Motor neuron (in vitro differentiated cells): ENCODE measurements at regions not wholly inside any gene's neighbourhood (a gene's known extent, or its start where the extent isn't known, plus 50 kb on each side); places are given as distances from the start of the nearest gene placed in this dataset.
"Not testable (repeated sequence)": the region's sequence is repeated elsewhere in the genome, so short reads cannot be mapped to it uniquely, and the experiment has no call there.

Experiments
- ATAC-seq, 8 experiments: fragments of 200-7000 bp; cut with Tn5 transposase; replicated peaks in 6 of 8; 2 replicates each; pipeline ENCODE4 v1.8.0; 2021; ENCODE audit warnings: mild to moderate bottlenecking in 8 of 8, moderate library complexity in 8 of 8
- H3K27ac ChIP-seq, 2 donors: fragments of 250-450 bp; sonication (Bioruptor Pico); 2 replicates each; pipeline ENCODE4 v1.9.0; 2021; ENCODE audit warnings: antibody characterized with exemption in 2 of 2, mild to moderate bottlenecking in 2 of 2, moderate library complexity in 1 of 2
- H3K4me1 ChIP-seq, 2 donors: fragments of 250-450 bp; sonication (Bioruptor Pico); replicated peaks in 1 of 2; 2 replicates each; pipeline ENCODE4 v1.6.1; 2021; ENCODE audit warnings: antibody characterized with exemption in 2 of 2, mild to moderate bottlenecking in 2 of 2, moderate library complexity in 1 of 2
- H3K4me3 ChIP-seq, 5 donors: fragments of 250-450 bp; sonication (Bioruptor Pico); 2 replicates each; pipeline ENCODE4 v1.9.0; 2021; ENCODE audit warnings: antibody characterized with exemption in 5 of 5, mild to moderate bottlenecking in 5 of 5, moderate library complexity in 4 of 5
- WGBS, 10 experiments: fragments of 450-650 bp; shearing (Covaris generic); methylation state at CpG; one replicate each; pipeline ENCODE4 v1.0.0; 2022; 5-methylcytosine and 5-hydroxymethylcytosine counted together
- in situ Hi-C, 9 experiments: fragments of 400-800 bp; cut with MboI; loops; one replicate each; pipeline ENCODE4 v1.15.0; 2021; ENCODE audit warnings: low sequenced_read_pairs in 9 of 9, low pct_unique_long_range_greater_than_20kb in 2 of 9; ENCODE audit not compliant: unreplicated experiment in 9 of 9

DNA sequence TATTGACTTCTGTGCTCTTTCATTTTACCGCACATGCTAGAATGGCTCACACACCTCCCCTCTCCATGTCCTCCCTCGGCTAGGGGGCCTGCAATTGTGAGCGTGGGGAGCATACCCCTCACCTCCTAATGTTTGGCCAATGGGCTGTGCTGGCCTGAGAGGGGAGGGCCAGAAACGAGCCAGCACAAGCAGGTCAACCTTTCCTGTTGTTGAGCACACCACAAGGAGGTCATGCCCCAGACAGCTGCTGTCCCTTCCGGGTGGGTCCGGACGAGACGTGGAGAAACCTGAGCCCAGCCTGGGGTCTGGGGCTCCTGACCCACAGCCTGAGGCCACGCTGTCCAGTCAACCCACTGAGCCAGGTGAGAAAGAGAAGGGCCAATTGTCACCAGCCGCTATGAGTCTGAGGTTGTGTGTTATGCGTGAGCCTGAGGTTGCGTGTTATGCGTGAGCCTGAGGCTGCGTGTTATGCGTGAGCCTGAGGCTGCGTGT, 77.4 kb downstream of the TTLL2 start:
- Histone ChIP-seq H3K27ac (no peak overlapping the region), H3K4me1 (peaks cover 8 to 14% of the 10 kb centered on the region in 2 donors), H3K4me3 (no peak overlapping the region)
- in situ Hi-C loops = no loop called here
- ATAC-seq = peak in 2 of 8 experiments; percentile 9 to 12
- WGBS, 10 experiments = 56 to 92% (median 73%) methylated on average over 1 to 3 of the region's 16 CpGs; no CpG with 5 or more reads in 5 of the 10 experiments

GRCh38 chr6:167403427-167403826, 78.5 kb downstream of the TTLL2 start:
- 10 to 96% (median 83%) methylated on average over 1 to 4 of the region's 4 CpGs; no CpG with 5 or more reads in 3 of the 10 experiments for WGBS, 10 experiments
- in situ Hi-C loops = no loop called here
- no peak for ATAC-seq
- H3K4me1 ChIP-seq = peaks cover 9 to 11% of the 10 kb centered on the region in 2 donors
- H3K27ac ChIP-seq = no peak overlapping the region
- no peak overlapping the region for H3K4me3 ChIP-seq

DNA sequence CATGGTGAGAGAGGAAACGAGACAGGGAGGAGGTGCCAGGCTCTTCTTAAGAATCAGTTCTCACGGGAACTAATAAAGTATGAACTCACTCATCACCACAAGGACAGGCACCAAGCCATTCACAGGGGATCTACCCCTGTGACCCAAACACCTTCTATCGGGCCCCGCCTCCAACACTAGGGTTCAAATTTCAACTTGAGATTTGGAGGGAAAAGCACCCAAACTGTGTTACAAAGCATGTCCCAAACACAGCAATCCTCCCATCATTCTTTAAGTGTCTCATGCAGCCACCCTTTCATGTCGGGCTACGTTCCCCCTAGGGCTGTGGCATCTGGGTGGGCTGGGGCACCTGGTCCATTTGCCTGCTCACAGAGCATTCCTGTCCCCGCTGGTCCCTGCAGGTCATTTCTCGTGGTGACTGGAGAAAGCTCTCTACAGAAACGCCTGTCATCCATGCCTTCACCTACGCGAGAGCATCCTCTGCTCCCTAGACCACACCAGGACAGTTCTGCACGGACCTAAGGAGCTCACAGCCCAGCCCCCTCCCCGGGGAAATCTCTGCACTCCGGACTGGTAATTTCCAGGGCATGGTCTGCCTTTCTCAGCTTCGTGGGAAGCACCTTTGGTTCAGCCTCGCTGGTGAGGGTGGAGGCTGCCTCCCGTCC, 79.6 kb downstream of the TTLL2 start:
- 13 to 100% (median 83%) methylated on average over 1 to 10 of the region's 17 CpGs for WGBS, 10 experiments
- Histone ChIP-seq H3K27ac (no peak overlapping the region), H3K4me3 (no peak overlapping the region), H3K4me1 (peaks cover 11 to 15% of the 10 kb centered on the region in 2 donors)
- ATAC-seq = no peak
- in situ Hi-C loops = no loop called here

DNA sequence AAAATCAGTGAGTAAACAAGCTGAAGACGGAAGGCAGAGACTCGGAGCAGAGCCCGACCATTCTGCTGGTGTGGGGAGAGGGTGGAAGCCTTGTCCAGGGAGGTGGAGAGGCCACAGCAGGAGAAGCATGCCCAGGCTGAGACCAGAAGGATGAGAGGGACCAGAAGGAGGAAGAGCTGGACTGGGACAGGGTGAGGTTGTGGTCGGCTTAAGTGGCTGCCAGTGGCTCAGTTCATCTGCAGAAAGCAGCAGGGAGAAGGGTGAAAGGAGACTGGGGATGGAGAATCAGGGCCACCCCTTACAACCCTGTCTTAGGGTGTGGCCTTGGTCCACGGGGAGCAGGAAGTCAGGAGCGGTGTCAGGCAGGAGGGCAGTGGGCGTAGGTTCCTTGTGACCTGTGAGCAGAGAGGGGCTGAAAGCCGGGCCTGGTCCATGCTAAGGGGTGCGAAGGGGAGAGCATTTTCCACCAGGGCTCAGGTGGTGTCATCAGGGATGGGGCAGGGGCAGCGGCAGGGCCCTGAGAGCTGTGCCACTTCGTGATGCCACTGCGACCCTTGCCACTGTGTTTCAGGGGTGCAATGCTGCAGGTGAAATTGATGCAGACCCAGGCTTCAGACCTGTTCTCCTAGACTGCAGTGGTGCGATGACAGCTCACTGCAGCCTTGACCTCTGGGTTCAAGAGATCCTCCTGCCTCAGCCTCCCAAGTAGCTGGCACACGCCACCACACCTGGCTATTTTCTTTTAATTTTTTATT, 81.1 kb downstream of the TTLL2 start:
- ATAC-seq = no peak
- in situ Hi-C loops = no loop called here
- Histone ChIP-seq H3K4me3 (no peak overlapping the region), H3K27ac (no peak overlapping the region), H3K4me1 (peaks cover 15 to 19% of the 10 kb centered on the region in 2 donors)
- WGBS, 10 experiments = 13 to 100% (median 97%) methylated on average over 1 to 10 of the region's 14 CpGs; no CpG with 5 or more reads in 5 of the 10 experiments

- H3K4me1 ChIP-seq = peaks cover 14 to 18% of the 10 kb centered on the region in 2 donors
- H3K4me3 ChIP-seq, ATAC-seq, H3K27ac ChIP-seq, in situ Hi-C loops: not testable (repeated sequence)
- WGBS, 10 experiments = 40 to 100% (median 83%) methylated on average over 1 to 9 of the region's 16 CpGs; no CpG with 5 or more reads in 2 of the 10 experiments
These were observed 81.8 kb downstream of the TTLL2 start for GRCh38 chr6:167406533-167407238.

DNA sequence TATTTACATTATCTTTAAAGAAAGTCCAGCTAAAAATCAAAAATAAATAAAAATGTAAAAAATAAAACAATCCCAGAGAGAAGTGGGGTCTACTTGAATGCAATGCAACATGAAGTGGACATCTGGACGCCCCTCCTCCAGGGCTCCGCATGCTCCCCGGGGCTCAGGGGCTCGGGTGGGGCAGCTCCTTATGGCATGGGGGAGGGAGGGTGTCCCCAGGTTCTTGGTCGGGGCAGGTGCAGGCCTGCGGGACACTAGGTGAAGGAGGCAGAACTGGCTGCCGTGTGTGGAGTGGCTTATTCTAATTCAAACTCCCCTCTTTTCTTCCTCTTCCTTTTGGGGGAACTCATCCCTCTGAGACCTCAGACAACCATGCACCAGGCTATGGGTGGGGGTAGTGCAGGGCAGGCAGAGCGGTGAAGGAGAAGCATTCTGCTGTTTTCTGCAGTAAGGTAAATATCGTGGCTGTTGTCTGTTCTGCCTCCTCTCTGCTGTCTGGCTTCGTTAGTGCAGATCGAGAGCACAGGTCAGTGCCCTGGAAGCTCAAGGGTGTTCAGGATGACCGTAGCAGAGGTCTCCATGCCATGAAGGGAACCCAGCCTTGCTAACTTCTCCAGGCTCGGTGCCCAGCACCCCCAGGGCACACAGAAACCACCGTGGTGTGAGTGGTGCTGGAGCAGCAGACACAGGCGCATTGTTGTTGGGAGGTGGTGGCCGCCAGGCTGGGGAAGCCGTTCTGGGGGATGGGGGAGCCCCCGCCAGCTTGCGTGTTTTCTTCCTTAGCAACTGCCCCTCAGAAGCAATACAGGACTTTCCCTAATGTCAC, 82.6 kb downstream of the TTLL2 start:
- ATAC-seq = no peak
- H3K4me1 ChIP-seq = peaks cover 8 to 11% of the 10 kb centered on the region in 2 donors
- 0 to 100% (median 80%) methylated on average over 1 to 5 of the region's 19 CpGs; no CpG with 5 or more reads in 3 of the 10 experiments for WGBS, 10 experiments
- in situ Hi-C loops = no loop called here
- H3K27ac ChIP-seq = no peak overlapping the region
- no peak overlapping the region for H3K4me3 ChIP-seq

GRCh38 chr6:167408235-167408869, 83.5 kb downstream of the TTLL2 start:
- Histone ChIP-seq H3K27ac (no peak overlapping the region), H3K4me1 (peaks cover 8 to 11% of the 10 kb centered on the region in 2 donors), H3K4me3 (no peak overlapping the region)
- in situ Hi-C loops = no loop called here
- WGBS, 10 experiments = 33 to 100% (median 73%) methylated on average over 1 to 4 of the region's 21 CpGs; no CpG with 5 or more reads in 2 of the 10 experiments
- ATAC-seq = no peak

- WGBS, 10 experiments = 43 to 100% (median 88%) methylated on average over 2 to 7 of the region's 11 CpGs; no CpG with 5 or more reads in 2 of the 10 experiments
- Histone ChIP-seq H3K4me1 (peaks cover 8 to 11% of the 10 kb centered on the region in 2 donors), H3K4me3 (no peak overlapping the region), H3K27ac (no peak overlapping the region)
- ATAC-seq = peak in 5 of 8 experiments; percentile 18 to 67 (median 37)
- in situ Hi-C loops = no loop called here
These were observed 84.2 kb downstream of the TTLL2 start for GRCh38 chr6:167409079-167409478.

DNA sequence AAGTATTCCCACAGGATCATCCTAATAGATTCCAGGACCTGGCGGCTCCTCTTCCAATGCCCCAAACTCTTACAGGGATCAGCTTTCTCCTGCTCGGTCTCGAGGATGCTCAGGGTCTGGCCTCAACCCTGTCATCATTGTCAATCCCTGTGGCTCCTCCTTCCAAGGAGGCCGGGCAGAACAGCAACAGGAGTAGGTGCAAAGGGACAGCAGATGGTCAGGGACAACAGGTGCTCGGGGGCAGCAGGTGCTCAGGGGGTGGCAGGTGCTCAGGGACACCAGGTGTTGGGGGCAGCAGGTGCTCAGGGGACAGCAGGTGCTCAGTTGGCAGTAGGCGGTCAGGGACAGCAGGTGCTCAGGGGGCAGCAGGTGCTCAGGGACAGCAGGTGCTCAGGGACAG, 84.8 kb downstream of the TTLL2 start:
- no peak for ATAC-seq
- in situ Hi-C loops = no loop called here

DNA sequence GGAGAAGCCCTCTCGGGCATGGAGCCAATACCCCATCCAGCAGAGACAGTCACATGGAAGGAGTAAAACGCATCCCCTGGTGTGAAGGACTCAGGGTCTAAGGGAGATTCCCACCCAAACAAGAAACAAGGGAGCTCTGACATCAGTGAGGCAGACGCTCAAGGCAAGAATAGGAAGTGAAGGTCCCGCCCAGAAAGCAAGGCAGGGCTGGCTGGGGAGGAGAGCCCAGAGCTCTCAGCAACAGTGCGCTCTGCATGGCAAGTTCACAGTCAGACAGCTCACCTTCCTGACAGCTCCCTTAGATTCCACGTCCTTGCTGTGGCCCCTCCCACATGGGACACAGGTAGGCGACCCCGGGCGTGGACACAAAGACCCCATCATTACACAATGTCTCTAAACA, 85.6 kb downstream of the TTLL2 start:
- Histone ChIP-seq H3K4me1 (peaks cover 8 to 11% of the 10 kb centered on the region in 2 donors), H3K27ac (no peak overlapping the region), H3K4me3 (no peak overlapping the region)
- peak in 4 of 8 experiments; percentile 21 to 65 (median 44) for ATAC-seq
- 15 to 100% (median 80%) methylated on average over 1 to 5 of the region's 9 CpGs; no CpG with 5 or more reads in 3 of the 10 experiments for WGBS, 10 experiments
- in situ Hi-C loops = no loop called here

More for the DNA sequence above, 84.8 kb downstream of the TTLL2 start:
- no peak overlapping the region for H3K27ac ChIP-seq
- peaks cover 8 to 11% of the 10 kb centered on the region in 2 donors for H3K4me1 ChIP-seq
- H3K4me3 ChIP-seq = no peak overlapping the region
- 7 to 93% (median 63%) methylated on average over 2 to 4 of the region's 6 CpGs; no CpG with 5 or more reads in 6 of the 10 experiments for WGBS, 10 experiments

DNA sequence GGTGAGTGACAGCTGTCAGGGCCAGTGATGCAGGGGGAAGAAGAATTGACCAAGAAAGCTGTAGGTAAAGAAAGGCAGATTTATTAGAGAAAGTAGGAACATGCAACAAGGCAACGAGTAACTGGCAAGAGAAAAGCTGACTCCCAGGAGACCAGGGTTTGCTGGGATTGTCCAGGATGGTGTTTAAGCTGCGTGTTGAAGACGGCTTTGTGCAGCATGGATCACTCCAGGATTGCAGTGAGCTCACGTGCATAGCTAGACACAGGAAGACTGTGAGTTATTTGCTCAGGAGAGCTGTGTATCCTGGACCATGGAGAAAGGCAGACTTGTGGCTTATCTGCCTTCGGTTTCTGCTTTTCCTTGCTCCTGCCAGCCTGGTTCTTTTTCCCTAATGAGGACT, 87.6 kb downstream of the TTLL2 start:
- in situ Hi-C loops = no loop called here

More for the DNA sequence above, 87.6 kb downstream of the TTLL2 start:
- H3K27ac ChIP-seq = no peak overlapping the region
- peaks cover 24 to 25% of the 10 kb centered on the region in 2 donors for H3K4me1 ChIP-seq
- WGBS, 10 experiments = 14 to 88% (median 70%) methylated on average over 2 to 5 of the region's 5 CpGs; no CpG with 5 or more reads in 3 of the 10 experiments
- ATAC-seq = peak in 5 of 8 experiments; percentile 32 to 79 (median 38)
- H3K4me3 ChIP-seq = no peak overlapping the region
